ENCODE measurements at regions not wholly inside any gene's neighbourhood (a gene's known extent, or its start where the extent isn't known, plus 50 kb on each side); places are given as distances from the start of the nearest gene placed in this dataset.
"Not testable (repeated sequence)": the region's sequence is repeated elsewhere in the genome, so short reads cannot be mapped to it uniquely, and the experiment has no call there.

DNA sequence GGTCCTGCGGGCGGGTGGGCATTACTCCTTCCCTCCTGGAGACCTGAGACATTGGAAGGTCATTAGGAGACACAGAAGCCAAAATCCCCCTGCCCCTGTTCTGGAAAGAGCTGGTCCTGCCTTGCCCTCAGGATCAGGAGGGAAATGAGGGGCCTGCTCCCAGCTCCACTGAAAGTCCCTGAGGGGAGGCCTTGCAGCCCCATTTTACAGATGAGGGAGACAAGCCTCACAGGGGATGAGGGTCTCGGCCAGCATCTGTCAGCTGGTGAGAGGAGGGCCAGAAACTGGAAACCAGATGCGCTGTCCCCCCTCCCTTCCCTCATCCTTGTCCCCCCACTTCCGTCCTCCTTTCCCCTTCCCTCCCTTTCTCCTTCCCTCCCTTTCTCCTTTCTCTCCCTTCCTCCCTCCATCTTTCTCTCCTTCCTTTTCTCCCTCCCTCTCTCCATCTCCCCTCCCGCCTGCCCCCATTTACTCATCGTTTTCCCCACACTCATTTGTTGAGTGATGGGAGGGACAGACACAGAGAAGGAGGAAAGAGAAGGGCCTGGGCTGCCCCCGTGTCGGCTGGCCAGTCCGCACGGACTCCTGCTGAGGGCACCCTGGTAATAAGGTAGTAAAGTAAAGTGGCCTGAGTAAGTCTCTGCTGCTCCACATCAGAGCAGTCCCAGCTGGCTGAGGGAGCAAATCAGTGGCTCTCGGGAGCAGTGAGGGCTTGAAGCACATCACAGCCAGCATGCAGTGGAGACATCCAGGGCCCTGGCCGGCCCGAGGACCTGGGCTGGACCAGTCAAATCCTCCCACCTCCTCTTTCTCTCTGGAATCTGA, 112.4 kb upstream of the ALDH1A3 start:
- no peak for DNase-seq (ENCODE audit: low spot score)

- no peak for DNase-seq (ENCODE audit: low spot score)
Observed at GRCh38 chr15:100768501-100768931, 111.1 kb upstream of the ALDH1A3 start.

GRCh38 chr15:100769043-100769974, 110.3 kb upstream of the ALDH1A3 start:
- DNase-seq (ENCODE audit: low spot score), result no peak

DNA sequence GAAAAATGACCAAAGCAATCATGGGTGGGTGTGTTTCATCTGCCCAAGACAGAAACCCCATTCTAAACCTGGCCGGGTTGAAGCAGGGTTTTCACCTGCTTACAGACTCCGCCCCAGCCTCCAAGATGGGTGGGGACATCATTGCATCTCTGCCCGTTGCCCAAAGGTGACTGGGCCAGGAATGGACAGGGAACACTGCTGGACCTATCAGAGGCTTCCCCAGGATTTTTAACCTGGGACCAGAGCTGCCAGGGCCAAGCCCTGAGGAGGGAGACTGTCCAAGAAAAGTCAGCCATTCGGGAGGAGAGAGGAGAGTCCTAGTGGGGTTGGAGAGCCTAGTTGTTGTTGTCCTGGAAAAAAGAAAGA, 109.7 kb upstream of the ALDH1A3 start:
- no peak for DNase-seq (ENCODE audit: low spot score)

GRCh38 chr15:100770661-100771584, 108.7 kb upstream of the ALDH1A3 start:
- DNase-seq (ENCODE audit: low spot score), result no peak

DNA sequence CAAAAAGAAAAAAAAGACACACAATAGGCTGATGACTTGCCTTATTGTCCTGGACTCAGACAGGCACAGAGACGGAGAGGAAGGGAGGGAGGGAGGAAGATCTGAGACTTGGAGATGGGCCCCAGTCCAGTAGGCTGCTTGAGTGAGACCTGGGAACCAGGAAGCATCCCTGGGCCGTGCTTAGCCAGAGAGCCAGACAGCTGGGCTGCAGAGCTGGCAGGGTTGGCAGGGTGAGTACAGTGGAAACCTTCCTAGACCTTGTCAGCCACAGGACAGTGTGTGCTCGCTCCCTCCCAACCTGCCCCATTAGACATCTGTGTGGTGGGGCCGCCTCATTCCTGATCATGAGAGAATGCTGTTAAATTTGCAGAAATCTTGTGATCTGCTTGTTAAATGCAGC, 107.9 kb upstream of the ALDH1A3 start:
- no peak for DNase-seq (ENCODE audit: low spot score)

DNA sequence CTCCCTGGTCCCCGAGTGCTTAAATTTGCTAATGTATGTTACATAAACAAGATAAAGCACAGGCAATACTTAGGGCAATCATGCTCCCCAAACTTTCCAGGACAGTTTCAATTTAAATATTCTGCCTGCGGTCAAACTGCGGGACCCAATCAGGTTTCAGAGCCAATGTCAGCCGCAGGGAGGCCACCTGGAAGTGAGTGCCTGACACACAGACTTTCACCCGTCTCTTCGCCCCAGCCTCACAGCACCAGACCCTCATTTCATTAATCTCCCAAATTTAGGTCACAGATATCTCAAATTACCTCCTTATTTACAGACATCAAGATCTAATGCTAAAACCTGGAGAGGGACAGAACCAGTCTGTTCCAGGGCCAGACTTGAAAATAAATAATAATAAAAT, 107.2 kb upstream of the ALDH1A3 start:
- DNase-seq (ENCODE audit: low spot score), result no peak

- no peak for DNase-seq (ENCODE audit: low spot score)
Observed at GRCh38 chr15:100772892-100773520, 106.6 kb upstream of the ALDH1A3 start.

- not testable (repeated sequence) for DNase-seq (ENCODE audit: low spot score)
Observed at GRCh38 chr15:100774044-100774443, 105.6 kb upstream of the ALDH1A3 start.

DNA sequence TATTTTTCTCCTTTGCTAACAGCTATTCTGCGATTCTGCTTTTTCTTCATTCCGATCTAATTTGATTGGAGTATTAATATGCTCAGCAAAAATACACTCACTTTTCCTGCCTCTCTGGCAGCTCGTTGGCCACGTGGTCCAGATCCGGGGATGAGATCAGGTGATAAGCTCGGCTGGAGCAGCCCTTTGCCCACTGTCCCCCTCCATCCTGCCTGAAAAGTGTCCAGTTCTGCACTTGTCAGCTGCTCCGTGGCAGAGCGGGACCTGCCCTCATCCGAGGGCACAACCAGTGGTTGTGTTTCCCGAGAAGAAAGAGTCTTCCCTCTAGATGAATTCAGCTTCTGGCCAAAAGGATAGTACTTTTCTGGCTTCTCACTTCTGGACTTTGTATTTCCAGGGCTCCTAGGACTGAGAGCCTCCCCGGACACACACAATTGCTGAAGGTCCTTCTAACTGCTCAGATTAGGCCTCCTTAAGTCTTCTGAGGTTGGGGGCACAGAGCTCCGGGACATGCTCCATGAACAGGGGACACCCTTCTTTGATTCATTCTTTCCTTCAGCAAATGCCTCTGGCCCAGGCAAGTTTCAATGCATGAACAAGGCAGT, 103.9 kb upstream of the ALDH1A3 start:
- DNase-seq (ENCODE audit: low spot score), result no peak

DNA sequence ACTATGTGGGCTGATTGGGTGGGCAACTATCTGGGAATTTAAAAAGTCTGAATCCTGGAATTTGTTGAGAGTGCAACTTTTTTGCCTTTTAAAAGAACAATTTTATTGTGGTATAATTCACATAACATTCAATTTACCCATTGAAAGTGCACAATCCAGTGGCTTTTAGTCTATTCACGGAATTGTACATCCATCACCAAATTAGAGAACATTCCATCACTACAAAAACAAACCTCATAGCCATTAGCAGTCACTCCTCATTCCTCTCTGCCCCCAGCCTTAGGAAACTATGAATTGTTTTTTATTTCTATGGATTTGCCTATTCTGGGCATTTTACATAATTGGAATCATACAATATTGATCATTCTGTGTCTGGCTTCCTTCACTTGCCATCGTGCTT, 101.8 kb upstream of the ALDH1A3 start:
- DNase-seq (ENCODE audit: low spot score), result no peak

GRCh38 chr15:100778831-100779288, 100.8 kb upstream of the ALDH1A3 start:
- no peak for DNase-seq (ENCODE audit: low spot score)

DNA sequence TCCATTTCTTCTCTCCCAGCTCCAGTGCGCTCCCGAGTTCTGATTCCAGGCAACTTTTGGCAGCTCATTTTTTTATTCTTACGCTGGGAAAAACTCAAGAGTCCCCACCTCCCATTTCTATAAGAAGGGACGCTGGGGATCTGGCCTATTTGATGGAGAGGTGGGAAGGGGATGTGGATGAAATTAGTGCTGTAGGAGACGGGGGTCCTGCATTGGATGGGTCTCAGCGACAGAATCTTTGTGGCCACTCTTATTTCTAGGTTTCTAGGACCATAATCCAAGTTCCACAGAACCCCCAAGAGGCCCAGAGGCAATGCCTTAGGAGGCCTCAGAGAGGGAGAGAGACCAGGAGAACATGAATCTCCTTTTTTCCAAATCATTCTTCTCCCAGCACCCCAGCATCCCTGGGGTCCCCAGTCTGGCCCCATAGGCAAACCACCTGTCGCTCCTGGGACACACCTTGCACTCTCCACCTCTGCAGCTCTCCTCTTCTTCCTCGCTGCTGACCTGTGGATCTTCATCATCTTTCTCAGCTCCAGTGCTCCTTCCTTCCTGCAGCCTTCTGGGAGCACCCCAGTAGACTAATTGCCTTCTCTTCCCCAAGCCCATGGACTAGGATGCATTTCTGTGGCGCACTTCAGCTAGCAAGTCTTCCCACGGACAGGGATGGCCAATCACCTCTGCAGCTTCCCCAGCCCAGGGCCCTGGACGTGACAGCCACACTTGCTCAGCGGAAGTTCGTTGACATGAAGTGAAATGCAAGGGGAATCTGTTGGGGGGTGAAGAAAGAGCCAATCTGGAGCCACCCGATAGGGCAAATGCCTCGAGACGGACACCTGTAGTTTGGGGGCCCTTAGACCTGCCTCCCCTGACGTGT, 100.1 kb upstream of the ALDH1A3 start:
- no peak for DNase-seq (ENCODE audit: low spot score)

DNA sequence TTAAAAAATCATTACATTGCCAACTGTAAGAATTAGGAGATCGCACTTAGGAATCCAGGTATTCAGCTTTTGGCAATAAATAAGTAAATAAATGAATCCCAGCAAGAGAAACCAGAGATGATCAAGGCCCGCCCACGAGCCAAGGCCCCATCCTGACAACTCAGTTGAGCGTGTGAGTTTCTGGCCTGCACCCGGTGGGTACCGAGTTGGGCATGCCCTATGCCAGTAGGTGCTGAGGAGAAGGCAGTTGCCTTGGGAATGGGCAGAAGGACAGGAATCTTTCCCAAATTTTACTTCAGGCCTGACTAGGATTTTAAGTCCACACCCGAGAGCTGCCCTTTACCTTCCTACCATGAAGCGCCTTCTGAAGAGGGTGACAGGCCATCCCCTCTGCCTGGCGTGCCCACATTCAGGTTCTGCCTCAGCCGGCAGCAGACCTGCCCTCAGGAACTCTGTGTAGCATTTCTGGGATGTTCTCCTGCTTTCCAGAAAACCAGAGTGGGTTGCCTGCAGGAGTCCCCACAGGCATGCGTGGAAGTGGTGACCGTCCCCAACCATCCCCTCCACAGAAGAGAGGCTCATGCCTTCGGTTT, 99.3 kb upstream of the ALDH1A3 start:
- DNase-seq (ENCODE audit: low spot score), result no peak

GRCh38 chr15:100781061-100781960, 98.3 kb upstream of the ALDH1A3 start:
- no peak for DNase-seq (ENCODE audit: low spot score)

- no peak for DNase-seq (ENCODE audit: low spot score)
Observed at GRCh38 chr15:100781961-100782530, 97.6 kb upstream of the ALDH1A3 start.

GRCh38 chr15:100783291-100783690, 96.3 kb upstream of the ALDH1A3 start:
- no peak for DNase-seq (ENCODE audit: low spot score)
